HG03558 (cell line): ENCODE measurements at regions not wholly inside any gene's neighbourhood (a gene's known extent, or its start where the extent isn't known, plus 50 kb on each side); places are given as distances from the start of the nearest gene placed in this dataset.

Experiments
- ATAC-seq: cut with Tn5 transposase; IDR thresholded peaks from one replicate; pipeline ENCODE4 v1.9.1; 2021; ENCODE audit warnings: moderate number of reproducible peaks; ENCODE audit not compliant: unreplicated experiment; ENCODE audit errors: extremely low read depth

GRCh38 chr10:43749940-43750552, 101.4 kb upstream of the ZNF32 start:
- no peak for ATAC-seq

- ATAC-seq, result no peak
Measured at GRCh38 chr10:43749145-43749576, 100.5 kb upstream of the ZNF32 start.

- no peak for ATAC-seq
Measured at GRCh38 chr10:43748560-43748959, 99.9 kb upstream of the ZNF32 start.

GRCh38 chr10:43746906-43747305, 98.2 kb upstream of the ZNF32 start:
- ATAC-seq, result no peak

GRCh38 chr10:43739161-43739560, 90.5 kb upstream of the ZNF32 start:
- no peak for ATAC-seq

GRCh38 chr10:43737003-43737402, 88.3 kb upstream of the ZNF32 start:
- no peak for ATAC-seq

- no peak for ATAC-seq
Measured at GRCh38 chr10:43735907-43736306, 87.2 kb upstream of the ZNF32 start.

GRCh38 chr10:43734716-43735115, 86.0 kb upstream of the ZNF32 start:
- no peak for ATAC-seq

- no peak for ATAC-seq
Measured at GRCh38 chr10:43731486-43731885, 82.8 kb upstream of the ZNF32 start.

- no peak for ATAC-seq
Measured at GRCh38 chr10:43728425-43728824, 79.7 kb upstream of the ZNF32 start.

GRCh38 chr10:43727935-43728334, 79.3 kb upstream of the ZNF32 start:
- no peak for ATAC-seq

GRCh38 chr10:43715334-43715733, 66.7 kb upstream of the ZNF32 start:
- no peak for ATAC-seq

GRCh38 chr10:43712821-43713584, 64.3 kb upstream of the ZNF32 start:
- no peak for ATAC-seq

GRCh38 chr10:43710772-43711471, 62.2 kb upstream of the ZNF32 start:
- no peak for ATAC-seq

GRCh38 chr10:43708262-43708661, 59.6 kb upstream of the ZNF32 start:
- ATAC-seq, result no peak

GRCh38 chr10:43707770-43708169, 59.1 kb upstream of the ZNF32 start:
- no peak for ATAC-seq

GRCh38 chr10:43706166-43706565, 57.5 kb upstream of the ZNF32 start:
- no peak for ATAC-seq

GRCh38 chr10:43703286-43703685, 54.6 kb upstream of the ZNF32 start:
- ATAC-seq, result no peak

- ATAC-seq, result no peak
Measured at GRCh38 chr10:43702936-43703281, 54.2 kb upstream of the ZNF32 start.

GRCh38 chr10:43702213-43702935, 53.7 kb upstream of the ZNF32 start:
- no peak for ATAC-seq

- no peak for ATAC-seq
Measured at GRCh38 chr10:43701295-43701694, 52.6 kb upstream of the ZNF32 start.
